Stomach (tissue), 4 donors: ENCODE measurements at regions not wholly inside any gene's neighbourhood (a gene's known extent, or its start where the extent isn't known, plus 50 kb on each side); places are given as distances from the start of the nearest gene placed in this dataset.

Experiments
- POLR2A ChIP-seq, 4 donors: fragments of 450-650 bp; IDR thresholded peaks; one replicate each; pipeline ENCODE4 v1.6.1; 2016; ENCODE audit warnings: antibody characterized with exemption in 4 of 4, control low read depth in 2 of 4, mild to moderate bottlenecking in 1 of 4, moderate library complexity in 1 of 4
- POLR2AphosphoS5 ChIP-seq, 3 donors: sonication (generic); formaldehyde crosslinking; IDR thresholded peaks; one replicate each; pipeline ENCODE4 v1.6.1; 2016; ENCODE audit warnings: antibody characterized with exemption in 3 of 3
- TF ChIP-seq, protein P1 (sequence below), 7 experiments: fragments of 450-650 bp in 4 of 7; fragments of 200-600 bp in 3 of 7; sonication (generic) in 3 of 7; IDR thresholded peaks; one replicate each; pipeline ENCODE4 v1.5.1; 2016 to 2019; ENCODE audit warnings: antibody characterized with exemption in 7 of 7, control low read depth in 2 of 7, mild to moderate bottlenecking in 1 of 7

DNA sequence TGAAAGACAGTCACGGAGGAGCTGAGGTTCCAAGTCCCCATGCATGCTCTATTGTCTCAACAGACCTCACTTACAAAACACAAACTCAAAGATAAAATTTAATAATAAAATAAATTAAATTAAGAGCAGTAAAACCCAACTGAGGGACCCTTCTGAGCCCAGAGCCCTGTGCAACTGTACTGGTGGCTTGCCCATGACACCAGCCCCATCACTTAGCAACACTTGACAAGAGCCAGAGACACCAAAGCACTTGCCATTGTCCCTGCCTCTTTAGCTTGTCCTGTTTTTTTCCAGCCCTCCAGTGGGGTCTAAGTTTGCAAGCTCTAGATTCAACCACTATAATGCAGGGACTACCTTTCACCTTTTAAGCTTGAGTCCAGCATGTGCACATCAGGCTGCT is 117.9 kb downstream of the JCAD start:
- TF ChIP-seq, protein P1, sequence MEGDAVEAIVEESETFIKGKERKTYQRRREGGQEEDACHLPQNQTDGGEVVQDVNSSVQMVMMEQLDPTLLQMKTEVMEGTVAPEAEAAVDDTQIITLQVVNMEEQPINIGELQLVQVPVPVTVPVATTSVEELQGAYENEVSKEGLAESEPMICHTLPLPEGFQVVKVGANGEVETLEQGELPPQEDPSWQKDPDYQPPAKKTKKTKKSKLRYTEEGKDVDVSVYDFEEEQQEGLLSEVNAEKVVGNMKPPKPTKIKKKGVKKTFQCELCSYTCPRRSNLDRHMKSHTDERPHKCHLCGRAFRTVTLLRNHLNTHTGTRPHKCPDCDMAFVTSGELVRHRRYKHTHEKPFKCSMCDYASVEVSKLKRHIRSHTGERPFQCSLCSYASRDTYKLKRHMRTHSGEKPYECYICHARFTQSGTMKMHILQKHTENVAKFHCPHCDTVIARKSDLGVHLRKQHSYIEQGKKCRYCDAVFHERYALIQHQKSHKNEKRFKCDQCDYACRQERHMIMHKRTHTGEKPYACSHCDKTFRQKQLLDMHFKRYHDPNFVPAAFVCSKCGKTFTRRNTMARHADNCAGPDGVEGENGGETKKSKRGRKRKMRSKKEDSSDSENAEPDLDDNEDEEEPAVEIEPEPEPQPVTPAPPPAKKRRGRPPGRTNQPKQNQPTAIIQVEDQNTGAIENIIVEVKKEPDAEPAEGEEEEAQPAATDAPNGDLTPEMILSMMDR (IDR thresholded peaks at IDR 0.05) = no peak
- TF ChIP-seq POLR2AphosphoS5 (IDR thresholded peaks at IDR 0.05) (no peak), POLR2A (IDR thresholded peaks at IDR 0.05) (no peak)
